Liver (tissue), 8 donors: ENCODE measurements at regions not wholly inside any gene's neighbourhood (a gene's known extent, or its start where the extent isn't known, plus 50 kb on each side); places are given as distances from the start of the nearest gene placed in this dataset.

Source experiments
- DNase-seq: peaks from one replicate; pipeline ENCODE4 v3.0.0-alpha.2; 2017; ENCODE audit warnings: low spot score
- H3K27ac ChIP-seq, 2 donors: one replicate each; pipeline ENCODE4 v1.7.0; 2013; ENCODE audit warnings: inconsistent platforms in 2 of 2, low read length in 2 of 2, control low read depth in 1 of 2, low read depth in 1 of 2, mild to moderate bottlenecking in 1 of 2
- H3K27me3 ChIP-seq, 4 donors: one replicate each; pipeline versions ENCODE4 v1.6.1 to v1.7.0; 2013; ENCODE audit warnings: low read length in 3 of 4, inconsistent platforms in 1 of 4, mild to moderate bottlenecking in 1 of 4, moderate library complexity in 1 of 4; ENCODE audit not compliant: control insufficient read depth in 4 of 4, insufficient read depth in 4 of 4
- H3K36me3 ChIP-seq, 4 donors: one replicate each; pipeline versions ENCODE4 v1.6.1 to v1.7.0; 2013; ENCODE audit warnings: low read length in 3 of 4, mild to moderate bottlenecking in 3 of 4, low read depth in 1 of 4, moderate library complexity in 1 of 4; ENCODE audit not compliant: control insufficient read depth in 4 of 4, insufficient read depth in 3 of 4
- H3K4me1 ChIP-seq, 4 donors: one replicate each; pipeline versions ENCODE4 v1.6.1 to v1.7.0; 2013; ENCODE audit warnings: low read length in 3 of 4, mild to moderate bottlenecking in 3 of 4, moderate library complexity in 1 of 4; ENCODE audit not compliant: control insufficient read depth in 4 of 4, insufficient read depth in 4 of 4
- H3K4me3 ChIP-seq, 3 donors: one replicate each; pipeline versions ENCODE4 v1.6.1 to v1.7.0; 2013; ENCODE audit warnings: low read length in 3 of 3, control low read depth in 1 of 3, low read depth in 1 of 3, mild to moderate bottlenecking in 1 of 3
- H3K9ac ChIP-seq, 2 donors: one replicate each; pipeline ENCODE4 v1.7.0; 2013; ENCODE audit warnings: low read length in 2 of 2, mild to moderate bottlenecking in 2 of 2, moderate library complexity in 2 of 2, control low read depth in 1 of 2, low read depth in 1 of 2
- H3K9me3 ChIP-seq, 4 donors: one replicate each; pipeline versions ENCODE4 v1.6.1 to v1.7.0; 2013; ENCODE audit warnings: low read length in 3 of 4; ENCODE audit not compliant: control insufficient read depth in 4 of 4
- CTCF ChIP-seq: fragments of 150-350 bp; IDR thresholded peaks from 2 replicates; pipeline ENCODE4 v1.5.1; 2017; ENCODE audit warnings: improper control_type of control experiment, low read depth, low read length; ENCODE audit not compliant: missing input control
- EGR1 ChIP-seq, 2 donors: IDR thresholded peaks; 2 replicates each; pipeline ENCODE4 v1.6.1; 2016 to 2018; ENCODE audit warnings: antibody characterized with exemption in 2 of 2, low read depth in 2 of 2
- FOXA1 ChIP-seq: IDR thresholded peaks from 2 replicates; pipeline ENCODE4 v1.6.1; 2016; ENCODE audit warnings: antibody characterized with exemption
- FOXA2 ChIP-seq: IDR thresholded peaks from 2 replicates; pipeline ENCODE4 v1.6.1; 2016; ENCODE audit warnings: antibody characterized with exemption
- GABPA ChIP-seq, 2 donors: IDR thresholded peaks in 1 of 2; conservative IDR thresholded peaks in 1 of 2; 2 replicates each; pipeline ENCODE4 v1.6.1; 2016; ENCODE audit warnings: antibody characterized with exemption in 2 of 2, mild to moderate bottlenecking in 1 of 2, moderate library complexity in 1 of 2
- HNF4A ChIP-seq, 2 donors: conservative IDR thresholded peaks; 2 replicates each; pipeline ENCODE4 v1.6.1; 2016; ENCODE audit warnings: antibody characterized with exemption in 2 of 2, mild to moderate bottlenecking in 2 of 2
- HNF4G ChIP-seq: IDR thresholded peaks from 2 replicates; pipeline ENCODE4 v1.6.1; 2016; ENCODE audit warnings: antibody characterized with exemption
- JUND ChIP-seq, 2 donors: IDR thresholded peaks; 2 replicates each; pipeline ENCODE4 v1.6.1; 2016; ENCODE audit warnings: antibody characterized with exemption in 2 of 2
- MAX ChIP-seq: IDR thresholded peaks from 2 replicates; pipeline ENCODE4 v1.6.1; 2016; ENCODE audit warnings: antibody characterized with exemption
- NR2F2 ChIP-seq: IDR thresholded peaks from 2 replicates; pipeline ENCODE4 v1.6.1; 2016; ENCODE audit warnings: antibody characterized with exemption
- RAD21 ChIP-seq, 2 donors: IDR thresholded peaks; 2 replicates each; pipeline ENCODE4 v1.6.1; 2016; ENCODE audit warnings: antibody characterized with exemption in 2 of 2, mild to moderate bottlenecking in 2 of 2
- REST ChIP-seq: IDR thresholded peaks from 2 replicates; pipeline ENCODE4 v1.6.1; 2016; ENCODE audit warnings: antibody characterized with exemption, mild to moderate bottlenecking
- RXRA ChIP-seq, 2 donors: IDR thresholded peaks; 2 replicates each; pipeline ENCODE4 v1.6.1; 2017 to 2018; ENCODE audit warnings: antibody characterized with exemption in 2 of 2, mild to moderate bottlenecking in 1 of 2
- SP1 ChIP-seq: IDR thresholded peaks from 2 replicates; pipeline ENCODE4 v1.6.1; 2018; ENCODE audit warnings: antibody characterized with exemption, mild to moderate bottlenecking
- TAF1 ChIP-seq: conservative IDR thresholded peaks from 2 replicates; pipeline ENCODE4 v1.6.1; 2016; ENCODE audit warnings: antibody characterized with exemption, mild to moderate bottlenecking
- YY1 ChIP-seq: IDR thresholded peaks from 2 replicates; pipeline ENCODE4 v1.6.1; 2016; ENCODE audit warnings: antibody characterized with exemption, mild to moderate bottlenecking
- ZBTB33 ChIP-seq: IDR thresholded peaks from 2 replicates; pipeline ENCODE4 v1.6.1; 2016; ENCODE audit warnings: antibody characterized with exemption
- WGBS: extraction: QIAGEN DNeasy Blood & Tissue Kit; methylation state at CpG from one replicate; pipeline ENCODE4 v1.1.7; 2013; 5-methylcytosine and 5-hydroxymethylcytosine counted together
- donor health status: healthy.
- donor health status: healthy.
- donor health status: healthy.
- donor health status: healthy.
- donor health status: healthy.

GRCh38 chr11:29327891-29328290, 688.9 kb downstream of the KCNA4 start:
- Histone ChIP-seq H3K9me3 (no peaks in the 10 kb centered on the region), H3K9ac (no peak overlapping the region), H3K27ac (no peak overlapping the region), H3K4me1 (peaks cover 0 to 4% (median 2%) of the 10 kb centered on the region in 4 donors), H3K36me3 (no peaks in the 10 kb centered on the region), H3K4me3 (no peak overlapping the region), H3K27me3 (peaks cover 0 to 2% (median 0%) of the 10 kb centered on the region in 4 donors)
- TF ChIP-seq RAD21 (IDR thresholded peaks at IDR 0.05) (no peak), NR2F2 (no peak), JUND (IDR thresholded peaks at IDR 0.05) (no peak), CTCF (no peak), SP1 (no peak), GABPA (IDR thresholded peaks at IDR 0.05 in 1 of 2, conservative IDR thresholded peaks at IDR 0.05 in 1 of 2) (no peak), HNF4A (conservative IDR thresholded peaks at IDR 0.05) (no peak), RXRA (IDR thresholded peaks at IDR 0.05) (no peak), REST (no peak), EGR1 (IDR thresholded peaks at IDR 0.05; ENCODE audit: low read depth in 2 of 2) (no peak), FOXA1 (no peak), TAF1 (no peak), MAX (no peak), ZBTB33 (no peak), HNF4G (no peak), FOXA2 (no peak)
- 90% methylated on average over 4 of the region's 4 CpGs for WGBS
- no peak for DNase-seq

GRCh38 chr11:29326757-29327156, 690.1 kb downstream of the KCNA4 start:
- H3K4me3 ChIP-seq = no peak overlapping the region
- H3K27me3 ChIP-seq = no peaks in the 10 kb centered on the region
- WGBS = 96% methylated on average over 3 of the region's 3 CpGs
- no peak for TF ChIP-seq GABPA (IDR thresholded peaks at IDR 0.05 in 1 of 2, conservative IDR thresholded peaks at IDR 0.05 in 1 of 2)
- TF ChIP-seq HNF4A (conservative IDR thresholded peaks at IDR 0.05) = no peak
- TF ChIP-seq RAD21 (IDR thresholded peaks at IDR 0.05) = no peak
- no peak for TF ChIP-seq FOXA1
- TF ChIP-seq ZBTB33 = no peak
- no peak for TF ChIP-seq TAF1
- TF ChIP-seq EGR1 (IDR thresholded peaks at IDR 0.05; ENCODE audit: low read depth in 2 of 2) = no peak
- TF ChIP-seq HNF4G = no peak
- no peak for TF ChIP-seq YY1
- TF ChIP-seq JUND (IDR thresholded peaks at IDR 0.05) = no peak
- no peak for TF ChIP-seq CTCF
- TF ChIP-seq MAX = no peak

More at GRCh38 chr11:29326757-29327156, 690.1 kb downstream of the KCNA4 start:
- H3K36me3 ChIP-seq = no peaks in the 10 kb centered on the region
- no peaks in the 10 kb centered on the region for H3K9me3 ChIP-seq
- no peak for DNase-seq
- H3K4me1 ChIP-seq = peaks cover 0 to 11% (median 9%) of the 10 kb centered on the region in 4 donors
- H3K9ac ChIP-seq = no peak overlapping the region
- no peak overlapping the region for H3K27ac ChIP-seq
